ENCODE measurements at regions not wholly inside any gene's neighbourhood (a gene's known extent, or its start where the extent isn't known, plus 50 kb on each side); places are given as distances from the start of the nearest gene placed in this dataset.

GRCh38 chr16:87040169-87041117 lies 276.7 kb downstream of the C16orf95 start:
- 83 to 84% (median 84%) methylated on average over 15 of the region's 15 CpGs for WGBS, 3 donors
- no peak for DNase-seq
- H3K36me3 ChIP-seq, result no peaks in the 10 kb centered on the region
- no peak for TF ChIP-seq POLR2A (IDR thresholded peaks at IDR 0.05)
- no peak for TF ChIP-seq EP300 (IDR thresholded peaks at IDR 0.05)
- TF ChIP-seq, protein P1, sequence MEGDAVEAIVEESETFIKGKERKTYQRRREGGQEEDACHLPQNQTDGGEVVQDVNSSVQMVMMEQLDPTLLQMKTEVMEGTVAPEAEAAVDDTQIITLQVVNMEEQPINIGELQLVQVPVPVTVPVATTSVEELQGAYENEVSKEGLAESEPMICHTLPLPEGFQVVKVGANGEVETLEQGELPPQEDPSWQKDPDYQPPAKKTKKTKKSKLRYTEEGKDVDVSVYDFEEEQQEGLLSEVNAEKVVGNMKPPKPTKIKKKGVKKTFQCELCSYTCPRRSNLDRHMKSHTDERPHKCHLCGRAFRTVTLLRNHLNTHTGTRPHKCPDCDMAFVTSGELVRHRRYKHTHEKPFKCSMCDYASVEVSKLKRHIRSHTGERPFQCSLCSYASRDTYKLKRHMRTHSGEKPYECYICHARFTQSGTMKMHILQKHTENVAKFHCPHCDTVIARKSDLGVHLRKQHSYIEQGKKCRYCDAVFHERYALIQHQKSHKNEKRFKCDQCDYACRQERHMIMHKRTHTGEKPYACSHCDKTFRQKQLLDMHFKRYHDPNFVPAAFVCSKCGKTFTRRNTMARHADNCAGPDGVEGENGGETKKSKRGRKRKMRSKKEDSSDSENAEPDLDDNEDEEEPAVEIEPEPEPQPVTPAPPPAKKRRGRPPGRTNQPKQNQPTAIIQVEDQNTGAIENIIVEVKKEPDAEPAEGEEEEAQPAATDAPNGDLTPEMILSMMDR (IDR thresholded peaks at IDR 0.05), result no peak
- intact Hi-C loops (cut with DNase I), result no loop called here
- no peaks in the 10 kb centered on the region for H3K4me1 ChIP-seq (ENCODE audit: insufficient read depth)
- no peak overlapping the region for H3K4me3 ChIP-seq
- H3K9me3 ChIP-seq, result no peaks in the 10 kb centered on the region
- H3K27me3 ChIP-seq, result no peaks in the 10 kb centered on the region
- no peak overlapping the region for H3K27ac ChIP-seq

GRCh38 chr16:87041286-87041685 lies 275.9 kb downstream of the C16orf95 start:
- TF ChIP-seq, protein P1 (IDR thresholded peaks at IDR 0.05), result no peak
- TF ChIP-seq EP300 (IDR thresholded peaks at IDR 0.05), result no peak
- TF ChIP-seq POLR2A (IDR thresholded peaks at IDR 0.05), result no peak
- H3K27me3 ChIP-seq, result no peaks in the 10 kb centered on the region
- no peak overlapping the region for H3K4me3 ChIP-seq
- H3K36me3 ChIP-seq, result no peaks in the 10 kb centered on the region
- 52 to 59% (median 53%) methylated on average over 16 of the region's 16 CpGs for WGBS, 3 donors
- no peak overlapping the region for H3K27ac ChIP-seq
- DNase-seq, result no peak
- intact Hi-C loops (cut with DNase I), result no loop called here
- no peaks in the 10 kb centered on the region for H3K4me1 ChIP-seq (ENCODE audit: insufficient read depth)
- no peaks in the 10 kb centered on the region for H3K9me3 ChIP-seq

DNA sequence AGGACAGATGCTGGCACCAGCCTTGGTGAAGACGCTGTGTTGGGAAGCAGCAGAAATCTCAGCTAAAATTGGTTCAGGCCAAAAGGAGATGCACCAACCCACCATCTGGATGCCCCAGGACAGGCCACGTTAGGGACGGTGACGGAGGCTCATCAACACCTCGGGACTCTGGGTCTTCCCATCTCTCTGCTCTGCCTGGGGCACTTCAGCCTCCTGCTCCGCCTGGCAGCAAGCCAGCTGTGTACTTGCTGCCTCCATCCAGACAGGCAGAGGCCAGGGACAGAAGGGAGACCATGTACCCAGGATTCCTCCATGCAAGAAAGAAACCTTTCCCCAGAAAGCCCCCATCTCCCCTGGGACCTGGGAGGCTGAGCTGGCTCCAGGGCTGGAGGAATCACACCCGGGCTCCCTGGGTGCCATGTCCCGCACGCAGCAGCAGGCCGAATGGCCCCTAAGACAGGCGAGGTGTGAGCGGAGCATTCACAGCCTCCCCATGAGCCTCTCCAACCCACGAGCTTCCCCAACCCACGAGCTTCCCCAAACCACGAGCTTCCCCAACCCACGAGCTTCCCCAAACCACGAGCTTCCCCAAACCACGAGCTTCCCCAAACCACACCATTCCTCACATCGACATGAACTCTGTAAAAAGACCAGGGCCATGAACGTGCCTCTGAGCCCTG lies 274.5 kb downstream of the C16orf95 start:
- H3K27me3 ChIP-seq, result no peaks in the 10 kb centered on the region
- no peak overlapping the region for H3K27ac ChIP-seq
- no peaks in the 10 kb centered on the region for H3K36me3 ChIP-seq
- intact Hi-C loops (cut with DNase I), result no loop called here
- no peak overlapping the region for H3K4me3 ChIP-seq
- peak in 1 of 5 donors; percentile 46 for DNase-seq
- H3K9me3 ChIP-seq, result no peaks in the 10 kb centered on the region
- TF ChIP-seq, protein P1 (IDR thresholded peaks at IDR 0.05), result no peak
- TF ChIP-seq POLR2A (IDR thresholded peaks at IDR 0.05), result no peak
- no peak for TF ChIP-seq EP300 (IDR thresholded peaks at IDR 0.05)
- no peaks in the 10 kb centered on the region for H3K4me1 ChIP-seq (ENCODE audit: insufficient read depth)
- 66 to 68% (median 66%) methylated on average over 17 to 20 of the region's 20 CpGs for WGBS, 3 donors

- no peak overlapping the region for H3K4me3 ChIP-seq
- 9 to 14% (median 10%) methylated on average over 20 of the region's 20 CpGs for WGBS, 3 donors
- DNase-seq, result peak in 4 of 5 donors; percentile 32 to 52 (median 36)
- H3K27ac ChIP-seq, result peak overlapping the region in 1 of 2 donors; percentile 2
- TF ChIP-seq EP300 (IDR thresholded peaks at IDR 0.05) (no peak), POLR2A (IDR thresholded peaks at IDR 0.05) (no peak)
- TF ChIP-seq, protein P1 (IDR thresholded peaks at IDR 0.05), result no peak
- H3K4me1 ChIP-seq (ENCODE audit: insufficient read depth), result no peaks in the 10 kb centered on the region
- H3K36me3 ChIP-seq, result no peaks in the 10 kb centered on the region
- no peaks in the 10 kb centered on the region for H3K9me3 ChIP-seq
- no peaks in the 10 kb centered on the region for H3K27me3 ChIP-seq
- intact Hi-C loops (cut with DNase I), result no loop called here
Measured at GRCh38 chr16:87043231-87044031, 273.8 kb downstream of the C16orf95 start.

Measured in ovary (tissue), 7 donors.